ENCODE measurements at regions not wholly inside any gene's neighbourhood (a gene's known extent, or its start where the extent isn't known, plus 50 kb on each side); places are given as distances from the start of the nearest gene placed in this dataset.
A peak's percentile ranks its signal among the peaks of the same experiment; 100 is the strongest.

DNA sequence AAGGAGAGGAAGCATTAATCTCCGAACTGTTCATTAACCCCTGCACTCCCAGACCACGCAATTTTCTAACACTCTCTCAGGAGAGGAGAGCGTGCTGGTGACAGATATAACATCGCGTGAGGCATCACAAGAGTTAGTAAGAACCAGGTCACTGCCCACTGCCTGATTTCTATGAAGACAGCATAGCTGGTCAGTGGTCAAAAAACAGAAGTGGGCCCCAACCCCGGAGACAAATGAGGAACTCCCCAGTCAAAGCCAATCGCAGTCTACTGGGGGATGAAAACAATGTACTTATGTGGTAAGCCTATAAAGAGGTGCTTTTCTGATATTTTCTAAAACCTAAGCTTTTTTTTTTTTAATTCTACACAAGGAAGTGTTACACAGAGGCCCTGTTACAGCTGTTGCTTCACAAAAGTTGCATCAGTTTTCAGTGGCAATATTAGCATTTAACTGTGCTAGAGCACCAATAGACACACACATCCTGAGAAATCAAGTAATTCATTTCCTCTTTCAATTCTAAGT, 231.8 kb upstream of the IRF2BP2 start:
- no peak for DNase-seq
- no peak overlapping the region for H3K4me3 ChIP-seq
- WGBS, 2 donors, result 63 to 83% methylated on average over 7 of the region's 7 CpGs
- intact Hi-C loops (cut with DNase I), result no loop called here
- H3K4me1 ChIP-seq, result peaks cover 0 to 7% (median 0%) of the 10 kb centered on the region in 4 donors
- H3K27me3 ChIP-seq, result no peaks in the 10 kb centered on the region
- TF ChIP-seq EP300 (IDR thresholded peaks at IDR 0.05) (no peak), POLR2AphosphoS5 (IDR thresholded peaks at IDR 0.05) (peak in 2 of 4 donors; percentile 4 to 19), CTCF (IDR thresholded peaks at IDR 0.05) (no peak), POLR2A (IDR thresholded peaks at IDR 0.05) (no peak)
- H3K9me3 ChIP-seq, result no peaks in the 10 kb centered on the region
- peak overlapping the region in 1 of 4 donors; percentile 1 for H3K27ac ChIP-seq
- H3K36me3 ChIP-seq, result no peaks in the 10 kb centered on the region

DNA sequence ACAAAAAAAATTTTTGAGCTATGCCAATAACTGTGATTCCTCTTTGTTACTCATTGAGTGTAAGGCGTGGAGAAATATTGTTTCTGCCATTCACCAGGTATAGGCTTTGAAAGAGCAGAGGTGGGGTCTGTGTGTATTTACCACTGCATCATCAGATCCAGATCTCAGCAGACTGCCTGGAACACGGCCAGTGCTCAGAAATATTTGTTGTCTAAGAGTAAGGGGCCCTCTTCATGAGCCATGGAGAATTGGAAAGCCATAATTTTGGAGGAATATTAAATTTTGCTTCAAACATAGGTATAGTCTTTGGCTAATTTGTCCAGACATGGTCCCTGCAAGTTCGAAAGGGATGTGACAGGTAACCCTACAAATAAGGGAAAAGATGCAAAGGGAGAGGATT, 231.3 kb upstream of the IRF2BP2 start:
- Histone ChIP-seq H3K27ac (no peak overlapping the region), H3K9me3 (no peaks in the 10 kb centered on the region), H3K27me3 (no peaks in the 10 kb centered on the region), H3K36me3 (no peaks in the 10 kb centered on the region), H3K4me1 (peaks cover 0 to 7% (median 0%) of the 10 kb centered on the region in 4 donors), H3K4me3 (no peak overlapping the region)
- intact Hi-C loops (cut with DNase I), result no loop called here
- TF ChIP-seq EP300 (IDR thresholded peaks at IDR 0.05), result no peak
- no peak for TF ChIP-seq POLR2AphosphoS5 (IDR thresholded peaks at IDR 0.05)
- DNase-seq, result no peak
- 79 to 83% methylated on average over 3 of the region's 3 CpGs for WGBS, 2 donors

GRCh38 chr1:234840843-234841242, 230.9 kb upstream of the IRF2BP2 start:
- no peaks in the 10 kb centered on the region for H3K9me3 ChIP-seq
- DNase-seq, result no peak
- no peak overlapping the region for H3K27ac ChIP-seq
- H3K4me3 ChIP-seq, result no peak overlapping the region
- intact Hi-C loops (cut with DNase I), result no loop called here
- no peaks in the 10 kb centered on the region for H3K27me3 ChIP-seq
- peaks cover 0 to 7% (median 0%) of the 10 kb centered on the region in 4 donors for H3K4me1 ChIP-seq
- no peak for TF ChIP-seq EP300 (IDR thresholded peaks at IDR 0.05)
- no peak for TF ChIP-seq POLR2AphosphoS5 (IDR thresholded peaks at IDR 0.05)
- no peak for TF ChIP-seq POLR2A (IDR thresholded peaks at IDR 0.05)
- no peak for TF ChIP-seq CTCF (IDR thresholded peaks at IDR 0.05)
- 89 to 91% methylated on average over 2 of the region's 2 CpGs for WGBS, 2 donors
- H3K36me3 ChIP-seq, result no peaks in the 10 kb centered on the region

GRCh38 chr1:234840253-234840652, 230.3 kb upstream of the IRF2BP2 start:
- H3K9me3 ChIP-seq, result no peaks in the 10 kb centered on the region
- WGBS, 2 donors, result 96 to 98% methylated on average over 2 of the region's 2 CpGs
- intact Hi-C loops (cut with DNase I), result no loop called here

GRCh38 chr1:234839663-234840062, 229.7 kb upstream of the IRF2BP2 start:
- H3K4me1 ChIP-seq, result no peaks in the 10 kb centered on the region
- no peaks in the 10 kb centered on the region for H3K36me3 ChIP-seq
- no peak for TF ChIP-seq EP300 (IDR thresholded peaks at IDR 0.05)
- TF ChIP-seq POLR2A (IDR thresholded peaks at IDR 0.05), result no peak
- no peak for TF ChIP-seq POLR2AphosphoS5 (IDR thresholded peaks at IDR 0.05)
- TF ChIP-seq CTCF (IDR thresholded peaks at IDR 0.05), result no peak
- H3K9me3 ChIP-seq, result no peaks in the 10 kb centered on the region
- no peak for DNase-seq
- WGBS, 2 donors, result 75 to 97% methylated on average over 2 of the region's 2 CpGs
- no peak overlapping the region for H3K27ac ChIP-seq
- intact Hi-C loops (cut with DNase I), result no loop called here
- H3K27me3 ChIP-seq, result no peaks in the 10 kb centered on the region
- no peak overlapping the region for H3K4me3 ChIP-seq

More at GRCh38 chr1:234840253-234840652, 230.3 kb upstream of the IRF2BP2 start:
- Histone ChIP-seq H3K4me3 (no peak overlapping the region), H3K27ac (no peak overlapping the region), H3K27me3 (no peaks in the 10 kb centered on the region), H3K36me3 (no peaks in the 10 kb centered on the region), H3K4me1 (peaks cover 0 to 5% (median 0%) of the 10 kb centered on the region in 4 donors)
- DNase-seq, result no peak
- TF ChIP-seq CTCF (IDR thresholded peaks at IDR 0.05) (no peak), EP300 (IDR thresholded peaks at IDR 0.05) (no peak), POLR2A (IDR thresholded peaks at IDR 0.05) (no peak), POLR2AphosphoS5 (IDR thresholded peaks at IDR 0.05) (no peak)
